ENCODE measurements at regions not wholly inside any gene's neighbourhood (a gene's known extent, or its start where the extent isn't known, plus 50 kb on each side); places are given as distances from the start of the nearest gene placed in this dataset.

DNA sequence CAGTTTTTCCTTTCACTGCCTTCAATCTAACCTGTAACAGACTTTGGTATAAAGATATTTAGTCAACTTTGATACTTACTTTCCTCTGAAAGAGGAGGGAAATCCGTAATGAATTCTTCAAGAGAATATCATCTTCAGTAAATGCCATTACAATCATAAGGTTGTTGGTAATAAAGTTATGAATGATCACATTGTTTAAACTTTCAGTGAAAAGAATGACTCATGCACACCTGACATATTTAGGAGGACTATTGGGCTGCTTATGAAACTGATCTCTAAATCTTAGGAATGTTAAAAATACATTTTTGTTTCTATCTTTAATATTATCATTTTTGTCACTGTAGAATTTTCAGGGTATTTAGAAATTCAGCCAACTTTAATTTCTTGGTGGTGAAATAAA is 474.7 kb downstream of the SLC16A7 start:
- TF ChIP-seq, protein P1, sequence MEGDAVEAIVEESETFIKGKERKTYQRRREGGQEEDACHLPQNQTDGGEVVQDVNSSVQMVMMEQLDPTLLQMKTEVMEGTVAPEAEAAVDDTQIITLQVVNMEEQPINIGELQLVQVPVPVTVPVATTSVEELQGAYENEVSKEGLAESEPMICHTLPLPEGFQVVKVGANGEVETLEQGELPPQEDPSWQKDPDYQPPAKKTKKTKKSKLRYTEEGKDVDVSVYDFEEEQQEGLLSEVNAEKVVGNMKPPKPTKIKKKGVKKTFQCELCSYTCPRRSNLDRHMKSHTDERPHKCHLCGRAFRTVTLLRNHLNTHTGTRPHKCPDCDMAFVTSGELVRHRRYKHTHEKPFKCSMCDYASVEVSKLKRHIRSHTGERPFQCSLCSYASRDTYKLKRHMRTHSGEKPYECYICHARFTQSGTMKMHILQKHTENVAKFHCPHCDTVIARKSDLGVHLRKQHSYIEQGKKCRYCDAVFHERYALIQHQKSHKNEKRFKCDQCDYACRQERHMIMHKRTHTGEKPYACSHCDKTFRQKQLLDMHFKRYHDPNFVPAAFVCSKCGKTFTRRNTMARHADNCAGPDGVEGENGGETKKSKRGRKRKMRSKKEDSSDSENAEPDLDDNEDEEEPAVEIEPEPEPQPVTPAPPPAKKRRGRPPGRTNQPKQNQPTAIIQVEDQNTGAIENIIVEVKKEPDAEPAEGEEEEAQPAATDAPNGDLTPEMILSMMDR (IDR thresholded peaks at IDR 0.05; ENCODE audit: insufficient read depth, low read length, poor library complexity, severe bottlenecking) = no peak
- no peak for TF ChIP-seq EZH2phosphoT487 (conservative IDR thresholded peaks at IDR 0.05; ENCODE audit: low read length)
